Skeletal muscle tissue (tissue), 3 donors: ENCODE measurements at regions not wholly inside any gene's neighbourhood (a gene's known extent, or its start where the extent isn't known, plus 50 kb on each side); places are given as distances from the start of the nearest gene placed in this dataset.

Source experiments
- H3K27ac ChIP-seq: one replicate; pipeline ENCODE4 v1.7.0; 2013; ENCODE audit warnings: mild to moderate bottlenecking, low read depth, low read length, inconsistent platforms
- H3K27me3 ChIP-seq, 3 donors: one replicate each; pipeline ENCODE4 v1.7.0; 2013; ENCODE audit warnings: low read length in 3 of 3; ENCODE audit not compliant: control insufficient read depth in 3 of 3, insufficient read depth in 3 of 3
- H3K36me3 ChIP-seq, 3 donors: one replicate each; pipeline ENCODE4 v1.7.0; 2013; ENCODE audit warnings: low read length in 3 of 3; ENCODE audit not compliant: control insufficient read depth in 3 of 3, insufficient read depth in 3 of 3
- H3K4me1 ChIP-seq, 3 donors: one replicate each; pipeline ENCODE4 v1.7.0; 2013; ENCODE audit warnings: low read length in 3 of 3, mild to moderate bottlenecking in 3 of 3; ENCODE audit not compliant: control insufficient read depth in 3 of 3, insufficient read depth in 3 of 3
- H3K4me3 ChIP-seq, 3 donors: one replicate each; pipeline ENCODE4 v1.7.0; 2013; ENCODE audit warnings: low read length in 3 of 3
- H3K9ac ChIP-seq, 3 donors: one replicate each; pipeline ENCODE4 v1.7.0; 2013; ENCODE audit warnings: low read length in 3 of 3, mild to moderate bottlenecking in 3 of 3, moderate library complexity in 2 of 3, low read depth in 1 of 3
- H3K9me3 ChIP-seq, 3 donors: one replicate each; pipeline ENCODE4 v1.7.0; 2013; ENCODE audit warnings: low read length in 3 of 3; ENCODE audit not compliant: control insufficient read depth in 3 of 3
- donor health status: Osteomylitis.

- Histone ChIP-seq H3K27ac (no peak overlapping the region), H3K9me3 (peaks cover 0 to 2% (median 0%) of the 10 kb centered on the region in 3 donors), H3K9ac (no peak overlapping the region), H3K4me1 (peaks cover 3 to 5% (median 3%) of the 10 kb centered on the region in 3 donors), H3K27me3 (peaks cover 15 to 52% (median 49%) of the 10 kb centered on the region in 3 donors), H3K36me3 (no peaks in the 10 kb centered on the region), H3K4me3 (no peak overlapping the region)
Measured at GRCh38 chr16:85989863-85990643, 91.1 kb downstream of the IRF8 start.

DNA sequence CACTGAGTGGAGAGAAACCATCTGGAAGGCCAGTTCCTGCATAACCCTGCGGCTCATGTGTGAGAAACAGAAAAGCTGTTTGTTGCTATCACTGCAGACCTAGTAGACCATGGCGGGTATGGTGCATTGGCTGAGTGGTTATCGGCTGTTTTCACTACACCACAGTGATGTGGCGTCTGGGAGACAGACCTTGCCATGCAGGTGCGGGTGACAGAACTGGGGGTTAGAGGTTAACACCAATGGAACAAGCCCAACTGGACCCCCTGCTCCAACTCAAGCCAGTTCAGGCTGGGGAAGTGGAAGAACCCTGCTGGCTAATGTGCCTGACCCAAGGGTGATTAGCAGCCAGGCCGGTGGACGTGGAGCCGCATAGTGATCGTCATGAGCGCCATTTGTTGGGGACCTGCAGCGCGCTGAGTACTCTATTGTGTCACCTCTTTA, 91.9 kb downstream of the IRF8 start:
- Histone ChIP-seq H3K27me3 (peaks cover 16 to 55% (median 52%) of the 10 kb centered on the region in 3 donors), H3K4me1 (peaks cover 3 to 5% (median 4%) of the 10 kb centered on the region in 3 donors), H3K36me3 (no peaks in the 10 kb centered on the region), H3K27ac (no peak overlapping the region), H3K9me3 (peaks cover 0 to 3% (median 0%) of the 10 kb centered on the region in 3 donors), H3K4me3 (no peak overlapping the region), H3K9ac (no peak overlapping the region)

- Histone ChIP-seq H3K9ac (no peak overlapping the region), H3K27me3 (peaks cover 21 to 59% (median 57%) of the 10 kb centered on the region in 3 donors)
Measured at GRCh38 chr16:85991425-85991824, 92.5 kb downstream of the IRF8 start.

DNA sequence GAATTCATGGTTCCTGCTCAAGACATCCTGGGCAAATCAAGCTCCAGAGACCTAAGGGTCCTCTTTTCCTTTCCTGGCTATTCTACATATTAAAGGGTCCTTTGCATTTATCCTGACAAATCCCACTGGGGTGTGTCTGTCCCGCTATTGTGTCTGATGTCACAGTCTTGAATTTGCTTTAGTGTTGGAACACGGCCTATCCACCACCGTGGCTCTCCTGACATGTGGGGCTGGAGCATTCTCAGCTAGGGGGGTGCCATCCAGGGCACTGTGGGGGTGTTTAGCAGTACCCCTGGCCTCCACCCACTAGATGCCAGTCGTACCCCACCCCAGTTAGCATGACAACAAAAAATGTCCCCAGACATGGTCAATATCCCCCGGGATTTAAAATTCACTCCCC, 92.9 kb downstream of the IRF8 start:
- peaks cover 24 to 61% (median 58%) of the 10 kb centered on the region in 3 donors for H3K27me3 ChIP-seq

More at GRCh38 chr16:85991425-85991824, 92.5 kb downstream of the IRF8 start:
- Histone ChIP-seq H3K36me3 (no peaks in the 10 kb centered on the region), H3K4me1 (peaks cover 5 to 6% (median 5%) of the 10 kb centered on the region in 3 donors), H3K27ac (no peak overlapping the region), H3K9me3 (peaks cover 0 to 3% (median 0%) of the 10 kb centered on the region in 3 donors), H3K4me3 (no peak overlapping the region)

DNA sequence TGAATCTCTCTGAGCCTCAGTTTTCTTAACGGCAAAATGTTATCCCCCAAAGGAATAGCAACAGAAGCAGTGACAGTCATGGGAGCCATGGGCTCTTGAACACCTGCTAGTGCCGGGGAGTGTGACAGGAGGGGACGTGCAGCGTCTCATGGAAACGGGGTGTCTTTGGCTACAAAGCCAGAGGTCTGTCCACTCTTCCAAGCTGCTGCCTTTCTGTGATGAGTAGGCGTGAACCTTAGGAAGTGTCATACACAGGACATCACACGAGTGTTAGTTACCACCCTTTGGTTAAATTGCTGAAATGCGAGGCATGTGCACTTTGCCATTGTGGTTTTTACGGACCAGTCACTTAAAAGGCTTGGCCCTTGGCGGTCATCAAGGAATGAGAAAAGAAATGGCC, 93.4 kb downstream of the IRF8 start:
- H3K27me3 ChIP-seq = peaks cover 25 to 61% (median 58%) of the 10 kb centered on the region in 3 donors
- no peak overlapping the region for H3K9ac ChIP-seq
- no peaks in the 10 kb centered on the region for H3K36me3 ChIP-seq
- H3K4me1 ChIP-seq = peaks cover under 1 to 4% (median 3%) of the 10 kb centered on the region in 3 donors
- no peak overlapping the region for H3K4me3 ChIP-seq
- no peak overlapping the region for H3K27ac ChIP-seq
- peaks cover 0 to 3% (median 0%) of the 10 kb centered on the region in 3 donors for H3K9me3 ChIP-seq

More for the DNA sequence above, 92.9 kb downstream of the IRF8 start:
- Histone ChIP-seq H3K4me1 (peaks cover 5 to 6% (median 5%) of the 10 kb centered on the region in 3 donors), H3K4me3 (no peak overlapping the region), H3K27ac (no peak overlapping the region), H3K9ac (no peak overlapping the region), H3K36me3 (no peaks in the 10 kb centered on the region), H3K9me3 (peaks cover 0 to 3% (median 0%) of the 10 kb centered on the region in 3 donors)

GRCh38 chr16:85992779-85993178, 93.8 kb downstream of the IRF8 start:
- peaks cover 0 to 3% (median 3%) of the 10 kb centered on the region in 3 donors for H3K4me1 ChIP-seq
- H3K4me3 ChIP-seq = no peak overlapping the region
- H3K36me3 ChIP-seq = no peaks in the 10 kb centered on the region
- H3K27ac ChIP-seq = no peak overlapping the region
- H3K9ac ChIP-seq = no peak overlapping the region
- H3K9me3 ChIP-seq = peaks cover 0 to 3% (median 0%) of the 10 kb centered on the region in 3 donors
- H3K27me3 ChIP-seq = peaks cover 26 to 63% (median 60%) of the 10 kb centered on the region in 3 donors

DNA sequence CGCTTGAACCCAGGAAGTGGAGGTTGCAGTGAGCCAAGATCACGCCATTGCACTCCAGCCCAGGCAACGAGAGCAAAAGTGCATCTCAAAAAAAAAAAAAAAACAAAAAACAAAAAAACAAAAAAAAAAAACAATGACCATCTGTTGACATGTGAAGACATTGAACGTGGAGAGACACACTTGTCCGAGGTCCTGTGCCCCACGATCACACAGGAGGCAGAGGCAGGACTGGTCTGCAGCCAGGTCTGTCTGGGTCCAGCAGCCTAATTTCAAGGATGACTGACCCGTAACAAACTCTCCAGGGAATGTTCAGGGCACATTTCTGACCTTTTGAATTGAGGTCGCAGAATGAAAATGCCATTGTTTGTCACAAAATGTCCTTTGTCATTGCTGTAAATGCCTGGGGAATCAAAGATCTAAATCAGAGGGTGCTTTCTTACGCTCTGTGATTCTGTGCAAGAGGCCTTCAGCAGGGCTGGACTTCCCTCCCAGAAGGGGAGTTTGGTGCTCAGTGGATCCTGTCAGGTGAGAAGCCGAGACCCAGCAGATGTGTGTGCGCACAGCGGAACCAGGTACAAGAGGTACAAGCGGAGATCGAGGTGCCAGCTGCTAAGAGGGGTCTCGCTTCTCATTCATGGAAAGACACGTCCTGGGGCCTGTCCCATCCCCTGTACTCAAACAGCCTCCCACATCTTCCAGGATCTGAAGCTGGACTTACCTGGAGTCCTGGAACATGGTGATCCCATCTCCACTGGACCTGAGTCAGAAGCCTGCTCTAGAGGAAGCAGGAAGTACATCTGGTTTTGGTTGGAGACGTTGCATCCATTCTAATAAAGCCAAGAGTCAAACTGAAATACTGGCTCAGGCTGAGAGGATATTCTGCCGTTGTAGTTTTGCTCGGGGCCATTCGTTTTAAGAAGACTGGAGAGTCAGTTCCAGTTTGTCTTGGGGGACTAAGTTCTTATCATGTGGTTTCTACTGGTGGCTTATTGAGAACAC, 95.8 kb downstream of the IRF8 start:
- Histone ChIP-seq H3K27ac (no peak overlapping the region), H3K4me3 (no peak overlapping the region), H3K36me3 (no peaks in the 10 kb centered on the region), H3K27me3 (peaks cover 26 to 57% (median 56%) of the 10 kb centered on the region in 3 donors), H3K4me1 (peaks cover 0 to 3% (median 3%) of the 10 kb centered on the region in 3 donors), H3K9me3 (peaks cover 0 to 3% (median 0%) of the 10 kb centered on the region in 3 donors), H3K9ac (no peak overlapping the region)

GRCh38 chr16:85995541-85996423, 96.8 kb downstream of the IRF8 start:
- Histone ChIP-seq H3K9ac (no peak overlapping the region), H3K27me3 (peaks cover 26 to 56% (median 54%) of the 10 kb centered on the region in 3 donors), H3K4me3 (no peak overlapping the region), H3K27ac (no peak overlapping the region), H3K36me3 (no peaks in the 10 kb centered on the region), H3K9me3 (peaks cover 0 to 3% (median 0%) of the 10 kb centered on the region in 3 donors), H3K4me1 (peaks cover 0 to 3% (median 3%) of the 10 kb centered on the region in 3 donors)

DNA sequence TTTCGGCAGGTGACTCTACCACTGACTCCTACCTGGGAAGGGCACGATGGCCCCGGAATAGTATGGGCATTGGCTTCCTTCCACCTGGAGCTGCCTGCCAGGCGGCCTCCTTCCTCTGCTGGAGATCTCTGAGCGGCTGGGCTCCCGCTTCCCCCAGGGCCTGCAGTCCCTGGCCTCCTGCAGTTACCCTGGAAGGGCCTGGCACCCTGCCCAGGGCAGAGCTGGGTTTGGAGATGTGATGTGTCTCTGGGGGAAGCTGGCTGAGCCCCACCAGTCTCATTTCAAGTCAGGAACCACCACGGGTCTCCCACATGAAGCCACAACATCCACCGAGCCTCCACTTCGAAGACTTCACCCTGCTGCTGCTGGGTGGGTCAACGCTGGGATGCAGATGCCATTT, 97.9 kb downstream of the IRF8 start:
- no peak overlapping the region for H3K4me3 ChIP-seq
- peaks cover 26 to 56% (median 50%) of the 10 kb centered on the region in 3 donors for H3K27me3 ChIP-seq
- H3K9ac ChIP-seq = no peak overlapping the region
- H3K4me1 ChIP-seq = peaks cover 0 to 3% (median 3%) of the 10 kb centered on the region in 3 donors
- peaks cover 0 to 3% (median 0%) of the 10 kb centered on the region in 3 donors for H3K9me3 ChIP-seq
- no peaks in the 10 kb centered on the region for H3K36me3 ChIP-seq
- H3K27ac ChIP-seq = no peak overlapping the region
